DOHH2 (cell line): ENCODE measurements at regions not wholly inside any gene's neighbourhood (a gene's known extent, or its start where the extent isn't known, plus 50 kb on each side); places are given as distances from the start of the nearest gene placed in this dataset.

Experiments used
- H3F3A ChIP-seq: fragments of 200-600 bp; sonication (generic), shearing (Covaris generic); 2 replicates; pipeline ENCODE4 v1.6.0; 2016; ENCODE audit warnings: antibody characterized with exemption, mild to moderate bottlenecking; ENCODE audit not compliant: control insufficient read depth, insufficient read depth
- H3K27ac ChIP-seq: fragments of 200-600 bp; sonication (generic); 2 replicates; pipeline ENCODE4 v1.5.1; 2014; ENCODE audit warnings: low read depth, mild to moderate bottlenecking, low read length, moderate library complexity
- H3K27me3 ChIP-seq: fragments of 200-600 bp; sonication (generic); 2 replicates; pipeline ENCODE4 v1.6.1; 2014; ENCODE audit warnings: mild to moderate bottlenecking, low read length, mixed read lengths; ENCODE audit not compliant: control insufficient read depth
- H3K36me3 ChIP-seq: fragments of 200-600 bp; sonication (generic); 2 replicates; pipeline ENCODE4 v1.6.1; 2014; ENCODE audit warnings: mild to moderate bottlenecking, low read length, moderate library complexity, mixed read lengths; ENCODE audit not compliant: control insufficient read depth
- H3K4me1 ChIP-seq: fragments of 200-600 bp; sonication (generic); 2 replicates; pipeline ENCODE4 v1.6.1; 2014; ENCODE audit warnings: mild to moderate bottlenecking, low read length, mixed read lengths; ENCODE audit not compliant: control insufficient read depth
- H3K4me2 ChIP-seq: fragments of 200-600 bp; sonication (generic); 2 replicates; pipeline ENCODE4 v1.6.0; 2014; ENCODE audit warnings: mild to moderate bottlenecking, low read length, moderate library complexity
- H3K4me3 ChIP-seq: fragments of 200-600 bp; sonication (generic); 2 replicates; pipeline ENCODE4 v1.5.1; 2014; ENCODE audit warnings: mild to moderate bottlenecking, low read length, mixed read lengths
- H3K79me2 ChIP-seq: fragments of 200-600 bp; sonication (generic); 2 replicates; pipeline ENCODE4 v1.6.1; 2014; ENCODE audit warnings: mild to moderate bottlenecking, low read length, mixed read lengths; ENCODE audit not compliant: control insufficient read depth
- H3K9me2 ChIP-seq: fragments of 200-600 bp; sonication (generic); replicated peaks from 2 replicates; pipeline ENCODE4 v1.6.1; 2014; ENCODE audit warnings: mild to moderate bottlenecking, low read length, mixed read lengths; ENCODE audit not compliant: control insufficient read depth
- H3K9me3 ChIP-seq: fragments of 200-600 bp; sonication (generic); 2 replicates; pipeline ENCODE4 v1.6.1; 2014; ENCODE audit warnings: antibody characterized with exemption, low read length, mixed read lengths; ENCODE audit not compliant: control insufficient read depth, insufficient read depth
- H4K20me1 ChIP-seq: fragments of 200-600 bp; sonication (generic); 2 replicates; pipeline ENCODE4 v1.6.0; 2014; ENCODE audit warnings: low read depth, mild to moderate bottlenecking, antibody characterized with exemption, low read length, moderate library complexity; ENCODE audit not compliant: control insufficient read depth, insufficient read depth
- EZH2phosphoT487 ChIP-seq: fragments of 200-600 bp; sonication (generic); IDR thresholded peaks from 2 replicates; pipeline ENCODE4 v1.6.1; 2017; ENCODE audit warnings: borderline replicate concordance, mild to moderate bottlenecking, antibody characterized with exemption, low read length, moderate library complexity, mixed read lengths
- TF ChIP-seq, protein P1 (sequence below): fragments of 200-600 bp; sonication (generic); IDR thresholded peaks from one replicate; pipeline ENCODE4 v1.5.1; 2014; ENCODE audit warnings: antibody characterized with exemption, mild to moderate bottlenecking, low read depth, low read length; ENCODE audit not compliant: poor library complexity, severe bottlenecking

DNA sequence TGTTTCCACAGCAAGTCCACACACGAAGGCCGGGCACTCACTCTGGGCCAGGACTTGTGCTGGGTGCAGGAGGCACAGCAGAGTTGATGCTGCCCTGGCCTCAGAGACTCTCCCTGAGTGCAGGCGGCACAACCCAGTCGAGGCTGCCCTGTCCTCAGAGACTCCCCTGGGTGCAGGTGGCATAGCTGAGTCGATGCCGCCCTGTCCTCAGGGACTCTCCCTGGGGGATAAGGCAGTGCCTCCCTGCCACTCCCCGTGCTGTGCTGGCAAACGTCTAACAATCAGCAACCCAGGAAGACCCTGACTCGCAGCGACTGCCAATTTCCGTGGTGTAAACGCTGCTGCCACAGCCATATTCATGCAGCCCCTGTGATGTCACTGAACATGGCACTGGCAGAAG, 93.1 kb downstream of the PDGFA start:
- H3K4me1 ChIP-seq, result no peaks in the 10 kb centered on the region
- H3K9me3 ChIP-seq, result peaks cover 76% of the 10 kb centered on the region
- H3K36me3 ChIP-seq, result no peaks in the 10 kb centered on the region
- no peaks in the 10 kb centered on the region for H3K79me2 ChIP-seq
- H4K20me1 ChIP-seq, result no peaks in the 10 kb centered on the region
- TF ChIP-seq, protein P1, sequence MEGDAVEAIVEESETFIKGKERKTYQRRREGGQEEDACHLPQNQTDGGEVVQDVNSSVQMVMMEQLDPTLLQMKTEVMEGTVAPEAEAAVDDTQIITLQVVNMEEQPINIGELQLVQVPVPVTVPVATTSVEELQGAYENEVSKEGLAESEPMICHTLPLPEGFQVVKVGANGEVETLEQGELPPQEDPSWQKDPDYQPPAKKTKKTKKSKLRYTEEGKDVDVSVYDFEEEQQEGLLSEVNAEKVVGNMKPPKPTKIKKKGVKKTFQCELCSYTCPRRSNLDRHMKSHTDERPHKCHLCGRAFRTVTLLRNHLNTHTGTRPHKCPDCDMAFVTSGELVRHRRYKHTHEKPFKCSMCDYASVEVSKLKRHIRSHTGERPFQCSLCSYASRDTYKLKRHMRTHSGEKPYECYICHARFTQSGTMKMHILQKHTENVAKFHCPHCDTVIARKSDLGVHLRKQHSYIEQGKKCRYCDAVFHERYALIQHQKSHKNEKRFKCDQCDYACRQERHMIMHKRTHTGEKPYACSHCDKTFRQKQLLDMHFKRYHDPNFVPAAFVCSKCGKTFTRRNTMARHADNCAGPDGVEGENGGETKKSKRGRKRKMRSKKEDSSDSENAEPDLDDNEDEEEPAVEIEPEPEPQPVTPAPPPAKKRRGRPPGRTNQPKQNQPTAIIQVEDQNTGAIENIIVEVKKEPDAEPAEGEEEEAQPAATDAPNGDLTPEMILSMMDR, result no peak
- no peak for TF ChIP-seq EZH2phosphoT487
- no peaks in the 10 kb centered on the region for H3K27me3 ChIP-seq
- H3K4me2 ChIP-seq, result no peak overlapping the region
- H3K9me2 ChIP-seq, result no peaks in the 10 kb centered on the region
- H3K27ac ChIP-seq, result no peak overlapping the region
- H3K4me3 ChIP-seq, result no peak overlapping the region
- H3F3A ChIP-seq, result no peaks in the 10 kb centered on the region

DNA sequence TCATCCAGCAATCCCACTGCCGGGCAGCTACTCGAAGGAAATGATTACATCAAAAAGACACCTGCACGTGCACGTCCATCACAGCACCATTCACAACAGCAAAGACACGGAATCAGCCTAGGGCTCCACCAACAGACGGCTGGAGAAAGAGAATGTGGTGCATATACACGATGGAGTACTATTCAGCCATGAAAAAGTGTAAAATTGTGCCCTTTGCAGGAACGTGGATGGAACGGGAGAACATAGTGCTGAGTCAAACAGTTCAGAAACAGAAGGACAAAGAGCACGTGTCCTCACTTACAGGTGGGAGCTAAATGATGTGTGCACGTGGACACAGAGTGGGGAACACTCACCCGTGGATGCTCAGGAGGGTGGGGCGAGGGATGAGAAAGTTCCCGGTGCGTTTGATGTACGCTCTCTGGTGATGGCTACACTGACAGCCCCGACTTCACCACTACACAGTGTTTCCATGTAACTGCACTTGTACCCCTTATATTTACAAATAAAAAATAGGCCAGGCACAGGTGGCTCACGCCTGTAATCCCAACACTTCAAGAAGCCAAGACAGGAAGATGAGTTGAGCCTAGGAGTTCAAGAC, 92.0 kb downstream of the PDGFA start:
- H3F3A ChIP-seq, result no peaks in the 10 kb centered on the region
- TF ChIP-seq, protein P1, result no peak
- TF ChIP-seq EZH2phosphoT487, result no peak
- no peak overlapping the region for H3K4me2 ChIP-seq
- H3K36me3 ChIP-seq, result no peaks in the 10 kb centered on the region
- H3K4me3 ChIP-seq, result no peak overlapping the region
- no peaks in the 10 kb centered on the region for H4K20me1 ChIP-seq
- H3K9me3 ChIP-seq, result peaks cover 77% of the 10 kb centered on the region
- H3K27ac ChIP-seq, result no peak overlapping the region
- no peaks in the 10 kb centered on the region for H3K4me1 ChIP-seq
- H3K9me2 ChIP-seq, result no peaks in the 10 kb centered on the region
- H3K27me3 ChIP-seq, result no peaks in the 10 kb centered on the region
- no peaks in the 10 kb centered on the region for H3K79me2 ChIP-seq

DNA sequence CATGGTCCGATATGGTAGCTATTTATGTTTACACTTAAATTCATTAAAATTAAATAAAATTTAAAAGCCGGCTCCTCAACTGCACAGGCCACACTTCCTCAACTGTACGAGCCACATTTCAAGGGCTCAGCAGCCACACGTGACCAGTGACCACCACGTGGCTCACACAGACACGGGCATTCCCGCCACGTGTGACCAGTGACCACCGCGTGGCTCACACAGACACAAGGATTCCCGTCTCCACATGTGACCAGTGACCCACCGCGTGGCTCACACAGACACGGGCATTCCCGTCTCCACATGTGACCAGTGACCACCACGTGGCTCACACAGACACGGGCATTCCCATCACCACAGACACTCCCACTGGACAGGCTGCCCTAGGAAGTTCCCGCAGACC, 91.3 kb downstream of the PDGFA start:
- H3K4me1 ChIP-seq, result no peaks in the 10 kb centered on the region
- H3K4me2 ChIP-seq, result no peak overlapping the region
- H3K4me3 ChIP-seq, result no peak overlapping the region
- H3K79me2 ChIP-seq, result no peaks in the 10 kb centered on the region
- TF ChIP-seq, protein P1, result no peak
- TF ChIP-seq EZH2phosphoT487, result no peak
- H3K27me3 ChIP-seq, result no peaks in the 10 kb centered on the region
- no peaks in the 10 kb centered on the region for H3K36me3 ChIP-seq
- H3K9me3 ChIP-seq, result peaks cover 75% of the 10 kb centered on the region
- no peaks in the 10 kb centered on the region for H4K20me1 ChIP-seq
- no peaks in the 10 kb centered on the region for H3F3A ChIP-seq
- H3K27ac ChIP-seq, result no peak overlapping the region
- no peaks in the 10 kb centered on the region for H3K9me2 ChIP-seq
